ENCODE measurements at regions not wholly inside any gene's neighbourhood (a gene's known extent, or its start where the extent isn't known, plus 50 kb on each side); places are given as distances from the start of the nearest gene placed in this dataset.

DNA sequence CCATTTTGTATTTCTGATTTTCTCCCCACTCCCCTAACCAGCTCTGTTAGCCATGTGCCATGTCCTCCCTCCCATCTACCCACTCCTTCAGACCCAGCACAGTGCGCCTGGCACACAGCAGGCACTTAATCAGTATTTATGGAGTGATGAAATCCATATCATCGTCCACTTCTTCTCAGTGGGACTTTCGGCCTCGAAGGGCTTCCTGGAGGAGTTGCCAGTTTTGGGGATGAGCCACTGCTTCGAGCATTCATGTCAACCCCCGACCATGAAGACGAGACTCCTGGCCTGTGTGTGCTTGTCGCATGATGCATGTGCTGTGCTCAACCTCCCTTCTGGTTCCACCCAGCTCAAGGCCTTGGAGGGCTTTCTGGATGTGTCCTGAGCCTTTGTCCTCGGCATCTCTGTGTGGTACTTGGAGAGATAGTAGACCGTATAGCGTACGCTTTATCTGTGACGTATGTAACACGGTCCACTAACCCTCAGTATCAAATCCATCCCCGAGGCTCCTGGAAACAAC, 119.5 kb upstream of the RTL1 start:
- Histone ChIP-seq H4K20me1 (ENCODE audit: insufficient read depth, low read length) (no peaks in the 10 kb centered on the region), H3K27me3 (ENCODE audit: insufficient read depth, low read length, poor library complexity) (no peaks in the 10 kb centered on the region), H3K9ac (ENCODE audit: low read depth, low read length) (no peak overlapping the region), H3K27ac (ENCODE audit: low read length) (no peak overlapping the region), H3K4me1 (ENCODE audit: insufficient read depth, low read length) (no peaks in the 10 kb centered on the region), H3K9me3 (ENCODE audit: insufficient read depth, low read length, severe bottlenecking) (peaks cover 11% of the 10 kb centered on the region), H3K4me3 (ENCODE audit: low read depth in 1 of 2, low read length in 2 of 2) (no peak overlapping the region), H2AFZ (ENCODE audit: low read depth, low read length) (no peak overlapping the region), H3K79me2 (ENCODE audit: insufficient read depth, low read length) (no peaks in the 10 kb centered on the region), H3K4me2 (ENCODE audit: insufficient read depth, low read length) (no peak overlapping the region), H3K36me3 (ENCODE audit: insufficient read depth, low read length) (no peaks in the 10 kb centered on the region)
- no peak for DNase-seq
- TF ChIP-seq, protein P1, sequence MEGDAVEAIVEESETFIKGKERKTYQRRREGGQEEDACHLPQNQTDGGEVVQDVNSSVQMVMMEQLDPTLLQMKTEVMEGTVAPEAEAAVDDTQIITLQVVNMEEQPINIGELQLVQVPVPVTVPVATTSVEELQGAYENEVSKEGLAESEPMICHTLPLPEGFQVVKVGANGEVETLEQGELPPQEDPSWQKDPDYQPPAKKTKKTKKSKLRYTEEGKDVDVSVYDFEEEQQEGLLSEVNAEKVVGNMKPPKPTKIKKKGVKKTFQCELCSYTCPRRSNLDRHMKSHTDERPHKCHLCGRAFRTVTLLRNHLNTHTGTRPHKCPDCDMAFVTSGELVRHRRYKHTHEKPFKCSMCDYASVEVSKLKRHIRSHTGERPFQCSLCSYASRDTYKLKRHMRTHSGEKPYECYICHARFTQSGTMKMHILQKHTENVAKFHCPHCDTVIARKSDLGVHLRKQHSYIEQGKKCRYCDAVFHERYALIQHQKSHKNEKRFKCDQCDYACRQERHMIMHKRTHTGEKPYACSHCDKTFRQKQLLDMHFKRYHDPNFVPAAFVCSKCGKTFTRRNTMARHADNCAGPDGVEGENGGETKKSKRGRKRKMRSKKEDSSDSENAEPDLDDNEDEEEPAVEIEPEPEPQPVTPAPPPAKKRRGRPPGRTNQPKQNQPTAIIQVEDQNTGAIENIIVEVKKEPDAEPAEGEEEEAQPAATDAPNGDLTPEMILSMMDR (IDR thresholded peaks at IDR 0.05; ENCODE audit: borderline replicate concordance, extremely low read depth, low read length, poor library complexity, severe bottlenecking): no peak
- no peak for TF ChIP-seq EZH2 (IDR thresholded peaks at IDR 0.05; ENCODE audit: borderline replicate concordance, low read depth, low read length, severe bottlenecking)
- no peak for ATAC-seq (ENCODE audit: insufficient read depth, low read depth)

DNA sequence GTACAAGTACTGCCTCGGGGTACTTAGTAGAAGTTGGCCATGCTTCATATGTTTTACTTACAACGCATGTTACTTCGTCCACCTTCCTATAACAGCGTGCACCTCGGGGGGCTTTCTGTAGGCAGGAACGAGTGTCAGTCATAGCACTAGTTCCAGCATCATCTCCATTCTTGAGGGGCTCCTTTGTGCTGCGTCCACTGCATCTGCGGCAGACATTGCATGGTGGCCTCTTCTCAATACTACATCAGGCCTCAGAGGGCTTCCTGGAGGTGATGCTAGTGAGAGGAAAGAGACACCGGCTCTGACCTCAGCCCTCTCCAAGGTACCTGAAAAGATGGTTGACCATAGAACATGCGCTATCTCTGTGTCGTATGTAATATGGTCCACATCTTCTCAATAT, 121.2 kb upstream of the RTL1 start:
- no peaks in the 10 kb centered on the region for H4K20me1 ChIP-seq (ENCODE audit: insufficient read depth, low read length)
- no peak overlapping the region for H3K4me3 ChIP-seq (ENCODE audit: low read depth in 1 of 2, low read length in 2 of 2)

GRCh38 chr14:101025131-101025530, 121.6 kb upstream of the RTL1 start:
- no peak for DNase-seq
- Histone ChIP-seq H3K9me3 (ENCODE audit: insufficient read depth, low read length, severe bottlenecking) (peaks cover 11% of the 10 kb centered on the region), H3K4me2 (ENCODE audit: insufficient read depth, low read length) (no peak overlapping the region), H4K20me1 (ENCODE audit: insufficient read depth, low read length) (no peaks in the 10 kb centered on the region), H3K4me3 (ENCODE audit: low read depth in 1 of 2, low read length in 2 of 2) (no peak overlapping the region), H3K9ac (ENCODE audit: low read depth, low read length) (no peak overlapping the region), H2AFZ (ENCODE audit: low read depth, low read length) (no peak overlapping the region), H3K4me1 (ENCODE audit: insufficient read depth, low read length) (no peaks in the 10 kb centered on the region), H3K79me2 (ENCODE audit: insufficient read depth, low read length) (no peaks in the 10 kb centered on the region), H3K36me3 (ENCODE audit: insufficient read depth, low read length) (no peaks in the 10 kb centered on the region), H3K27ac (ENCODE audit: low read length) (no peak overlapping the region), H3K27me3 (ENCODE audit: insufficient read depth, low read length, poor library complexity) (no peaks in the 10 kb centered on the region)
- TF ChIP-seq, protein P1 (IDR thresholded peaks at IDR 0.05; ENCODE audit: borderline replicate concordance, extremely low read depth, low read length, poor library complexity, severe bottlenecking): no peak
- no peak for TF ChIP-seq EZH2 (IDR thresholded peaks at IDR 0.05; ENCODE audit: borderline replicate concordance, low read depth, low read length, severe bottlenecking)
- ATAC-seq (ENCODE audit: insufficient read depth, low read depth): no peak

More for the DNA sequence above, 121.2 kb upstream of the RTL1 start:
- Histone ChIP-seq H3K9me3 (ENCODE audit: insufficient read depth, low read length, severe bottlenecking) (peaks cover 11% of the 10 kb centered on the region), H3K4me1 (ENCODE audit: insufficient read depth, low read length) (no peaks in the 10 kb centered on the region), H3K36me3 (ENCODE audit: insufficient read depth, low read length) (no peaks in the 10 kb centered on the region), H3K27ac (ENCODE audit: low read length) (no peak overlapping the region), H3K9ac (ENCODE audit: low read depth, low read length) (no peak overlapping the region), H3K27me3 (ENCODE audit: insufficient read depth, low read length, poor library complexity) (no peaks in the 10 kb centered on the region), H3K4me2 (ENCODE audit: insufficient read depth, low read length) (no peak overlapping the region), H3K79me2 (ENCODE audit: insufficient read depth, low read length) (no peaks in the 10 kb centered on the region), H2AFZ (ENCODE audit: low read depth, low read length) (no peak overlapping the region)
- ATAC-seq (ENCODE audit: insufficient read depth, low read depth) (no peak), DNase-seq (no peak)
- TF ChIP-seq, protein P1 (IDR thresholded peaks at IDR 0.05; ENCODE audit: borderline replicate concordance, extremely low read depth, low read length, poor library complexity, severe bottlenecking): no peak
- no peak for TF ChIP-seq EZH2 (IDR thresholded peaks at IDR 0.05; ENCODE audit: borderline replicate concordance, low read depth, low read length, severe bottlenecking)

DNA sequence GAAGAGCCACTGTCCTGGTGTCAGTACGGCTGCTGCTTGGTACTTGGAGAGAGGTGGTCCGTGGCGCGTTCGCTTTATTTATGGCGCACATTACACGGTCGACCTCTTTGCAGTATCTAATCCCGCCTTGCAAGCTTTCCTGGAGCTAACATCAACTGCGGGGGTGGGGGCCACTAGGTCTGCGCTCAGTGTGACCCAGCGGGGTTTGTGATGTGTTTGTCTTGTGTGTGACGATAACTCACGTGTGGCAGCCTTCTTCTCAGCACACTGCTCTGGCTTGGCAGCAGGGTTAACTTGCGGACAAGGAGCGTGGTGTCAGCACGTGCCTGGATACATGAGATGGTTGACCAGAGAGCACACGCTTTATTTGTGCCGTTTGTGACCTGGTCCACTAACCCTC, 122.2 kb upstream of the RTL1 start:
- no peak overlapping the region for H3K27ac ChIP-seq (ENCODE audit: low read length)
- peaks cover 11% of the 10 kb centered on the region for H3K9me3 ChIP-seq (ENCODE audit: insufficient read depth, low read length, severe bottlenecking)
- H4K20me1 ChIP-seq (ENCODE audit: insufficient read depth, low read length): no peaks in the 10 kb centered on the region
- H3K4me2 ChIP-seq (ENCODE audit: insufficient read depth, low read length): no peak overlapping the region
- no peak for TF ChIP-seq EZH2 (IDR thresholded peaks at IDR 0.05; ENCODE audit: borderline replicate concordance, low read depth, low read length, severe bottlenecking)
- TF ChIP-seq, protein P1 (IDR thresholded peaks at IDR 0.05; ENCODE audit: borderline replicate concordance, extremely low read depth, low read length, poor library complexity, severe bottlenecking): no peak
- H3K79me2 ChIP-seq (ENCODE audit: insufficient read depth, low read length): no peaks in the 10 kb centered on the region
- no peak overlapping the region for H2AFZ ChIP-seq (ENCODE audit: low read depth, low read length)
- no peaks in the 10 kb centered on the region for H3K36me3 ChIP-seq (ENCODE audit: insufficient read depth, low read length)
- no peak overlapping the region for H3K4me3 ChIP-seq (ENCODE audit: low read depth in 1 of 2, low read length in 2 of 2)
- H3K4me1 ChIP-seq (ENCODE audit: insufficient read depth, low read length): no peaks in the 10 kb centered on the region
- no peak for DNase-seq
- no peak overlapping the region for H3K9ac ChIP-seq (ENCODE audit: low read depth, low read length)
- no peak for ATAC-seq (ENCODE audit: insufficient read depth, low read depth)
- no peaks in the 10 kb centered on the region for H3K27me3 ChIP-seq (ENCODE audit: insufficient read depth, low read length, poor library complexity)
